ENCODE measurements at regions not wholly inside any gene's neighbourhood (a gene's known extent, or its start where the extent isn't known, plus 50 kb on each side); places are given as distances from the start of the nearest gene placed in this dataset.

- H3K27me3 Mint-ChIP-seq: no peaks in the 10 kb centered on the region
- no peaks in the 10 kb centered on the region for H3K79me2 ChIP-seq (ENCODE audit: control insufficient read depth, insufficient read depth, low read length)
- H3K27ac ChIP-seq (ENCODE audit: low read length in 2 of 2): no peak overlapping the region
- H3K4me3 Mint-ChIP-seq: no peak overlapping the region
- H3K27me3 ChIP-seq (replicated peaks in 1 of 4; ENCODE audit: control extremely low read depth in 1 of 4, control insufficient read depth in 3 of 4, insufficient read depth in 4 of 4, low read length in 3 of 4): no peaks in the 10 kb centered on the region
- no peak for TF ChIP-seq EZH2 (IDR thresholded peaks at IDR 0.05; ENCODE audit: borderline replicate concordance, insufficient read depth, low read depth, low read length, poor library complexity, severe bottlenecking)
- TF ChIP-seq, protein P1, sequence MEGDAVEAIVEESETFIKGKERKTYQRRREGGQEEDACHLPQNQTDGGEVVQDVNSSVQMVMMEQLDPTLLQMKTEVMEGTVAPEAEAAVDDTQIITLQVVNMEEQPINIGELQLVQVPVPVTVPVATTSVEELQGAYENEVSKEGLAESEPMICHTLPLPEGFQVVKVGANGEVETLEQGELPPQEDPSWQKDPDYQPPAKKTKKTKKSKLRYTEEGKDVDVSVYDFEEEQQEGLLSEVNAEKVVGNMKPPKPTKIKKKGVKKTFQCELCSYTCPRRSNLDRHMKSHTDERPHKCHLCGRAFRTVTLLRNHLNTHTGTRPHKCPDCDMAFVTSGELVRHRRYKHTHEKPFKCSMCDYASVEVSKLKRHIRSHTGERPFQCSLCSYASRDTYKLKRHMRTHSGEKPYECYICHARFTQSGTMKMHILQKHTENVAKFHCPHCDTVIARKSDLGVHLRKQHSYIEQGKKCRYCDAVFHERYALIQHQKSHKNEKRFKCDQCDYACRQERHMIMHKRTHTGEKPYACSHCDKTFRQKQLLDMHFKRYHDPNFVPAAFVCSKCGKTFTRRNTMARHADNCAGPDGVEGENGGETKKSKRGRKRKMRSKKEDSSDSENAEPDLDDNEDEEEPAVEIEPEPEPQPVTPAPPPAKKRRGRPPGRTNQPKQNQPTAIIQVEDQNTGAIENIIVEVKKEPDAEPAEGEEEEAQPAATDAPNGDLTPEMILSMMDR (IDR thresholded peaks at IDR 0.05): no peak
- H3K9ac ChIP-seq (ENCODE audit: low read length): no peak overlapping the region
- H3K4me3 ChIP-seq (ENCODE audit: control extremely low read depth in 1 of 5, extremely low read depth in 1 of 5, insufficient read depth in 1 of 5, low read depth in 2 of 5, low read length in 4 of 5): no peak overlapping the region
- H2AFZ ChIP-seq (ENCODE audit: insufficient read depth, low read depth, low read length, poor library complexity, severe bottlenecking): no peak overlapping the region
- no peak for ATAC-seq (ENCODE audit: low read depth)
- CTCF ChIA-PET: no interaction called here
- H3K9me3 ChIP-seq (ENCODE audit: control extremely low read depth in 1 of 3, control insufficient read depth in 2 of 3, insufficient read depth in 1 of 3, low read length in 2 of 3): no peaks in the 10 kb centered on the region
- DNase-seq: no peak
- no peak overlapping the region for H3K27ac Mint-ChIP-seq
- H3K4me2 ChIP-seq (replicated peaks; ENCODE audit: low read depth, low read length, poor library complexity, severe bottlenecking): no peak overlapping the region
- H4K20me1 ChIP-seq (ENCODE audit: control insufficient read depth, insufficient read depth, low read length, poor library complexity, severe bottlenecking): no peaks in the 10 kb centered on the region
- no peaks in the 10 kb centered on the region for H3K4me1 ChIP-seq (ENCODE audit: control insufficient read depth in 2 of 2, insufficient read depth in 2 of 2, low read length in 2 of 2)
- POLR2A ChIA-PET: no interaction called here
- H3K9me3 Mint-ChIP-seq (ENCODE audit: insufficient read depth): no peaks in the 10 kb centered on the region
- no peaks in the 10 kb centered on the region for H3K4me1 Mint-ChIP-seq
- intact Hi-C loops (cut with micrococcal nuclease): no loop called here
- H3K36me3 ChIP-seq (replicated peaks in 1 of 2; ENCODE audit: control extremely low read depth in 1 of 2, control insufficient read depth in 1 of 2, extremely low read depth in 1 of 2, insufficient read depth in 2 of 2, low read length in 1 of 2): no peaks in the 10 kb centered on the region
These were observed 61.2 kb upstream of the RNF217 start for GRCh38 chr6:124901084-124901483.

DNA sequence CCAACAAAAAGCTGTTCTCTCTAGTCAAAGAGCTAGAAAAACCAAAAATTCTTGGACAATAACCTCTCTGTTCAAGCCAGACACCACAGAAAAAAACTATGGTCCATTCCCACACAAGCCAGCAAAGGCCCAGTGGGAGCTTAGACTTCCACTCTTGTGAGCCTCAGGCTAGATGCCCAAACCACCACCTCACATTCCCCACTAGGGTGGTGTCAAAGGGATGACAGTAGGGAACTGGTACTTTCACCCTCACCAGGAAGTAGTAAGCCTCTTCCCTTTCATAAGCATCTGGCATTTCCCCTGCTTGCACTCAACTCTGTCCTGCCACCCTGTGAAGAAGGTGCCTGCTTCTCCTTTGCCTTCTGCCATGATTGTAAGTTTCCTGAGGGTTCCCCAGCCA, 58.4 kb upstream of the RNF217 start:
- TF ChIP-seq, protein P1 (IDR thresholded peaks at IDR 0.05): no peak
- TF ChIP-seq EZH2 (IDR thresholded peaks at IDR 0.05; ENCODE audit: borderline replicate concordance, insufficient read depth, low read depth, low read length, poor library complexity, severe bottlenecking): no peak
- POLR2A ChIA-PET: no interaction called here
- Mint-ChIP-seq H3K4me3 (no peak overlapping the region), H3K27me3 (no peaks in the 10 kb centered on the region), H3K4me1 (no peaks in the 10 kb centered on the region), H3K27ac (no peak overlapping the region), H3K9me3 (ENCODE audit: insufficient read depth) (no peaks in the 10 kb centered on the region)
- Histone ChIP-seq H3K27me3 (replicated peaks in 1 of 4; ENCODE audit: control extremely low read depth in 1 of 4, control insufficient read depth in 3 of 4, insufficient read depth in 4 of 4, low read length in 3 of 4) (no peaks in the 10 kb centered on the region), H3K36me3 (replicated peaks in 1 of 2; ENCODE audit: control extremely low read depth in 1 of 2, control insufficient read depth in 1 of 2, extremely low read depth in 1 of 2, insufficient read depth in 2 of 2, low read length in 1 of 2) (no peaks in the 10 kb centered on the region), H3K9ac (ENCODE audit: low read length) (no peak overlapping the region), H3K27ac (ENCODE audit: low read length in 2 of 2) (no peak overlapping the region), H3K4me1 (ENCODE audit: control insufficient read depth in 2 of 2, insufficient read depth in 2 of 2, low read length in 2 of 2) (no peaks in the 10 kb centered on the region), H2AFZ (ENCODE audit: insufficient read depth, low read depth, low read length, poor library complexity, severe bottlenecking) (no peak overlapping the region), H4K20me1 (ENCODE audit: control insufficient read depth, insufficient read depth, low read length, poor library complexity, severe bottlenecking) (no peaks in the 10 kb centered on the region), H3K4me3 (ENCODE audit: control extremely low read depth in 1 of 5, extremely low read depth in 1 of 5, insufficient read depth in 1 of 5, low read depth in 2 of 5, low read length in 4 of 5) (no peak overlapping the region), H3K79me2 (ENCODE audit: control insufficient read depth, insufficient read depth, low read length) (no peaks in the 10 kb centered on the region), H3K9me3 (ENCODE audit: control extremely low read depth in 1 of 3, control insufficient read depth in 2 of 3, insufficient read depth in 1 of 3, low read length in 2 of 3) (no peaks in the 10 kb centered on the region), H3K4me2 (replicated peaks; ENCODE audit: low read depth, low read length, poor library complexity, severe bottlenecking) (no peak overlapping the region)
- no peak for DNase-seq
- ATAC-seq (ENCODE audit: low read depth): no peak
- intact Hi-C loops (cut with micrococcal nuclease): no loop called here
- CTCF ChIA-PET: no interaction called here

Measured in B cell (primary cell).